HEK293 (cell line): ENCODE measurements at regions not wholly inside any gene's neighbourhood (a gene's known extent, or its start where the extent isn't known, plus 50 kb on each side); places are given as distances from the start of the nearest gene placed in this dataset.

Source experiments
- CTCF ChIA-PET: fragments of 350-600 bp; formaldehyde crosslinking; extraction: SDS; loops from one replicate; lab custom pipeline; 2021; ENCODE audit warnings: antibody characterized with exemption; lab: Yijun Ruan, JAX
- POLR2A ChIA-PET: fragments of 300-600 bp; formaldehyde crosslinking; extraction: SDS; loops from one replicate; lab custom pipeline; 2020; ENCODE audit warnings: antibody characterized with exemption, inconsistent platforms; lab: Yijun Ruan, JAX
- H3K27ac ChIP-seq: fragments of 200-500 bp; sonication (Bioruptor generic); 2 replicates; pipeline ENCODE4 v1.5.1; 2014; ENCODE audit warnings: low read depth, low read length, control low read depth, inconsistent platforms; ENCODE audit errors: extremely low read depth
- H3K36me3 ChIP-seq, 2 experiments: fragments of 200-500 bp in 1 of 2; sonication (Bioruptor generic) in 1 of 2; 1 replicate in 1 of 2; 2 replicates in 1 of 2; pipeline ENCODE4 v1.5.1; 2014 to 2017; ENCODE audit warnings: inconsistent platforms in 2 of 2, low read length in 2 of 2; ENCODE audit not compliant: control insufficient read depth in 2 of 2, insufficient read depth in 1 of 2
- H3K4me1 ChIP-seq: fragments of 200-500 bp; sonication (Bioruptor generic); 2 replicates; pipeline ENCODE4 v1.5.1; 2014; ENCODE audit warnings: mild to moderate bottlenecking, low read length, inconsistent platforms; ENCODE audit not compliant: control insufficient read depth, insufficient read depth
- H3K4me3 ChIP-seq: 2 replicates; pipeline ENCODE4 v1.5.1; 2011; ENCODE audit warnings: low read depth, mild to moderate bottlenecking, control low read depth, low read length, moderate library complexity
- H3K9me3 ChIP-seq: fragments of 200-500 bp; sonication (Bioruptor generic); 2 replicates; pipeline ENCODE4 v1.5.1; 2014; ENCODE audit warnings: low read depth, low read length, inconsistent platforms; ENCODE audit not compliant: control insufficient read depth, insufficient read depth
- BCL11B ChIP-seq: fragments of 450-650 bp; formaldehyde crosslinking; IDR thresholded peaks from 2 replicates; pipeline ENCODE4 v1.5.1; 2016; ENCODE audit warnings: low read depth, missing biosample characterization, missing genetic modification characterization
- GLIS1 ChIP-seq: fragments of 450-650 bp; formaldehyde crosslinking; IDR thresholded peaks from 2 replicates; pipeline ENCODE4 v1.5.1; 2016; ENCODE audit warnings: missing biosample characterization, missing genetic modification characterization
- KLF16 ChIP-seq: fragments of 450-650 bp; formaldehyde crosslinking; IDR thresholded peaks from 2 replicates; pipeline ENCODE4 v1.5.1; 2017; ENCODE audit warnings: missing biosample characterization, missing genetic modification characterization
- MYNN ChIP-seq: fragments of 450-650 bp; formaldehyde crosslinking; IDR thresholded peaks from 2 replicates; pipeline ENCODE4 v1.5.1; 2016; ENCODE audit warnings: missing biosample characterization, missing genetic modification characterization, borderline replicate concordance
- OSR2 ChIP-seq: fragments of 450-650 bp; formaldehyde crosslinking; IDR thresholded peaks from 2 replicates; pipeline ENCODE4 v1.5.1; 2016; ENCODE audit warnings: missing biosample characterization, missing genetic modification characterization
- PRDM10 ChIP-seq: fragments of 450-650 bp; formaldehyde crosslinking; IDR thresholded peaks from 2 replicates; pipeline ENCODE4 v1.5.1; 2016; ENCODE audit warnings: missing biosample characterization, missing genetic modification characterization
- RBAK ChIP-seq: fragments of 450-650 bp; formaldehyde crosslinking; IDR thresholded peaks from 2 replicates; pipeline ENCODE4 v1.5.1; 2016; ENCODE audit warnings: missing biosample characterization, missing genetic modification characterization
- SP7 ChIP-seq: fragments of 450-650 bp; formaldehyde crosslinking; IDR thresholded peaks from 2 replicates; pipeline ENCODE4 v1.5.1; 2016; ENCODE audit warnings: missing biosample characterization, missing genetic modification characterization
- ZBTB1 ChIP-seq: fragments of 450-650 bp; formaldehyde crosslinking; IDR thresholded peaks from 2 replicates; pipeline ENCODE4 v1.5.1; 2016; ENCODE audit warnings: missing biosample characterization, missing genetic modification characterization
- ZBTB10 ChIP-seq: fragments of 450-650 bp; formaldehyde crosslinking; IDR thresholded peaks from 2 replicates; pipeline ENCODE4 v1.5.1; 2016; ENCODE audit warnings: missing biosample characterization, missing genetic modification characterization
- ZBTB20 ChIP-seq: fragments of 450-650 bp; formaldehyde crosslinking; IDR thresholded peaks from 2 replicates; pipeline ENCODE4 v1.5.1; 2016; ENCODE audit warnings: missing biosample characterization, missing genetic modification characterization
- ZBTB8A ChIP-seq: fragments of 450-650 bp; formaldehyde crosslinking; IDR thresholded peaks from 2 replicates; pipeline ENCODE4 v1.5.1; 2016; ENCODE audit warnings: missing biosample characterization, missing genetic modification characterization
- ZNF132 ChIP-seq: fragments of 450-650 bp; formaldehyde crosslinking; IDR thresholded peaks from 2 replicates; pipeline ENCODE4 v1.5.1; 2017; ENCODE audit warnings: missing biosample characterization, missing genetic modification characterization, borderline replicate concordance
- ZNF169 ChIP-seq: fragments of 450-650 bp; formaldehyde crosslinking; IDR thresholded peaks from 2 replicates; pipeline ENCODE4 v1.5.1; 2016; ENCODE audit warnings: missing biosample characterization, missing genetic modification characterization
- ZNF175 ChIP-seq: fragments of 450-650 bp; formaldehyde crosslinking; IDR thresholded peaks from 2 replicates; pipeline ENCODE4 v1.5.1; 2016; ENCODE audit warnings: missing biosample characterization, missing genetic modification characterization
- ZNF2 ChIP-seq: fragments of 450-650 bp; formaldehyde crosslinking; IDR thresholded peaks from 2 replicates; pipeline ENCODE4 v1.5.1; 2016; ENCODE audit warnings: missing biosample characterization, missing genetic modification characterization
- ZNF239 ChIP-seq: fragments of 450-650 bp; formaldehyde crosslinking; IDR thresholded peaks from 2 replicates; pipeline ENCODE4 v1.5.1; 2016; ENCODE audit warnings: missing biosample characterization, missing genetic modification characterization
- ZNF24 ChIP-seq: fragments of 450-650 bp; formaldehyde crosslinking; IDR thresholded peaks from 2 replicates; pipeline ENCODE4 v1.5.1; 2016; ENCODE audit warnings: missing biosample characterization, missing genetic modification characterization
- ZNF266 ChIP-seq: fragments of 450-650 bp; formaldehyde crosslinking; IDR thresholded peaks from 2 replicates; pipeline ENCODE4 v1.5.1; 2016; ENCODE audit warnings: missing biosample characterization, missing genetic modification characterization, low read depth
- ZNF350 ChIP-seq: fragments of 450-650 bp; formaldehyde crosslinking; IDR thresholded peaks from 2 replicates; pipeline ENCODE4 v1.5.0; 2017; ENCODE audit warnings: missing biosample characterization, mild to moderate bottlenecking, missing genetic modification characterization
- ZNF404 ChIP-seq: fragments of 450-650 bp; formaldehyde crosslinking; IDR thresholded peaks from 2 replicates; pipeline ENCODE4 v1.5.1; 2017; ENCODE audit warnings: missing biosample characterization, missing genetic modification characterization
- ZNF501 ChIP-seq: fragments of 450-650 bp; formaldehyde crosslinking; IDR thresholded peaks from 2 replicates; pipeline ENCODE4 v1.5.1; 2016; ENCODE audit warnings: missing biosample characterization, missing genetic modification characterization
- ZNF521 ChIP-seq: fragments of 450-650 bp; formaldehyde crosslinking; IDR thresholded peaks from 2 replicates; pipeline ENCODE4 v1.5.1; 2017; ENCODE audit warnings: missing biosample characterization, mild to moderate bottlenecking, missing genetic modification characterization
- ZNF529 ChIP-seq: fragments of 450-650 bp; formaldehyde crosslinking; IDR thresholded peaks from 2 replicates; pipeline ENCODE4 v1.5.1; 2017; ENCODE audit warnings: missing genetic modification characterization, missing biosample characterization; ENCODE audit not compliant: insufficient replicate concordance
- ZNF747 ChIP-seq: fragments of 450-650 bp; formaldehyde crosslinking; IDR thresholded peaks from 2 replicates; pipeline ENCODE4 v1.5.1; 2016; ENCODE audit warnings: missing biosample characterization, missing genetic modification characterization

- TF ChIP-seq ZBTB10 (tag by site-specific recombination) = no peak
- peak; percentile 45; the same call in 1 of the 2 replicates for TF ChIP-seq ZBTB8A (tag by site-specific recombination)
- no peak for TF ChIP-seq ZBTB1 (tag by site-specific recombination)
- no peak for TF ChIP-seq BCL11B (tag by site-specific recombination)
- peak; percentile 43 for TF ChIP-seq SP7 (tag by site-specific recombination)
- no peak for TF ChIP-seq ZNF747 (tag by site-specific recombination)
- TF ChIP-seq, all 188 proteins: peak for 12
These were observed 64.7 kb upstream of the SPOCK1 start (continued) for GRCh38 chr5:137563646-137564397.

- ChIA-PET CTCF (no interaction called here), POLR2A (no interaction called here)
- Histone ChIP-seq H3K4me3 (no peak overlapping the region), H3K4me1 (peaks cover 9% of the 10 kb centered on the region), H3K36me3 (no peaks in the 10 kb centered on the region), H3K27ac (no peak overlapping the region), H3K9me3 (no peaks in the 10 kb centered on the region)
- TF ChIP-seq OSR2 (peak; percentile 46; the same call in 1 of the 2 replicates), KLF16 (tag by site-specific recombination) (no peak), ZNF24 (tag by site-specific recombination) (0 out of 2 replicates have a peak, but pooled peaks have one; percentile 21), ZBTB20 (peak; percentile 84), SP7 (tag by site-specific recombination) (peak; percentile 98; the same call in 1 of the 2 replicates)
These were observed 64.1 kb upstream of the SPOCK1 start for GRCh38 chr5:137563301-137563645.

- ChIA-PET CTCF (interaction anchor here (0.6 to 1.2 kb wide), 2 partner anchors 16 to 242 kb away, joined by 3 to 4 read pairs; no protein-coding TSS in a partner anchor), POLR2A (no interaction called here)
- peaks cover 9% of the 10 kb centered on the region for H3K4me1 ChIP-seq
- TF ChIP-seq ZNF2 (tag by site-specific recombination) = no peak
- TF ChIP-seq ZNF132 = no peak
- TF ChIP-seq RBAK = no peak
- 0 out of 2 replicates have a peak, but pooled peaks have one; percentile 14 for TF ChIP-seq GLIS1 (tag by site-specific recombination)
- no peak for TF ChIP-seq ZNF501 (tag by site-specific recombination)
- no peak for TF ChIP-seq ZNF239 (tag by site-specific recombination)
- no peaks in the 10 kb centered on the region for H3K9me3 ChIP-seq
- H3K4me3 ChIP-seq = no peak overlapping the region
- no peak overlapping the region for H3K27ac ChIP-seq
- H3K36me3 ChIP-seq = no peaks in the 10 kb centered on the region
These were observed 62.5 kb upstream of the SPOCK1 start for GRCh38 chr5:137561608-137562007.

GRCh38 chr5:137560420-137560819 lies 61.3 kb upstream of the SPOCK1 start:
- Histone ChIP-seq H3K9me3 (no peaks in the 10 kb centered on the region), H3K36me3 (no peaks in the 10 kb centered on the region), H3K4me3 (no peak overlapping the region), H3K4me1 (peaks cover 9% of the 10 kb centered on the region), H3K27ac (no peak overlapping the region)
- ChIA-PET CTCF (no interaction called here), POLR2A (no interaction called here)
- no peak for TF ChIP-seq ZNF175 (tag by site-specific recombination)
- TF ChIP-seq ZNF521 = no peak
- no peak for TF ChIP-seq ZNF350 (tag by site-specific recombination)
- no peak for TF ChIP-seq ZNF169 (tag by site-specific recombination)
- TF ChIP-seq ZNF266 (tag by site-specific recombination) = peak; percentile 50; the same call in 1 of the 2 replicates
- TF ChIP-seq MYNN (tag by site-specific recombination) = no peak
- no peak for TF ChIP-seq ZNF529 (tag by site-specific recombination)
- TF ChIP-seq ZNF404 = no peak
- 0 out of 2 replicates have a peak, but pooled peaks have one; percentile 38 for TF ChIP-seq PRDM10 (tag by site-specific recombination)
